ENCODE measurements at regions not wholly inside any gene's neighbourhood (a gene's known extent, or its start where the extent isn't known, plus 50 kb on each side); places are given as distances from the start of the nearest gene placed in this dataset.

- TF ChIP-seq CTCF (IDR thresholded peaks at IDR 0.05) (no peak), ATF6 (CRISPR knock-in tag; IDR thresholded peaks at IDR 0.05) (no peak), HMGXB4 (CRISPR knock-in tag; IDR thresholded peaks at IDR 0.05) (no peak), PRRX2 (CRISPR knock-in tag; IDR thresholded peaks at IDR 0.05) (no peak), ZMAT4 (CRISPR knock-in tag; IDR thresholded peaks at IDR 0.05) (no peak), ZNF416 (CRISPR knock-in tag; IDR thresholded peaks at IDR 0.05) (no peak), HMGA2 (CRISPR knock-in tag; IDR thresholded peaks at IDR 0.05) (no peak), EMX1 (CRISPR knock-in tag; IDR thresholded peaks at IDR 0.05) (no peak)
Observed at GRCh38 chr1:90200646-90201205, 205.8 kb downstream of the ZNF326 start (continued).

- DNase-seq (ENCODE audit: low spot score) (no peak), ATAC-seq (peak; percentile 60)
- Mint-ChIP-seq H3K36me3 (no peaks in the 10 kb centered on the region), H3K27ac (peak overlapping the region; percentile 67), H3K27me3 (ENCODE audit: low read depth) (no peaks in the 10 kb centered on the region; the same call in 1 of the 2 replicates), H3K9me3 (no peaks in the 10 kb centered on the region), H3K4me1 (peaks cover 18% of the 10 kb centered on the region), H3K4me3 (no peak overlapping the region)
- ChIA-PET POLR2A (no interaction called here), CTCF (interaction anchor here (1.5 kb wide), 1 partner anchor 60 kb away, joined by 3 read pairs; no protein-coding TSS in a partner anchor)
- TF ChIP-seq TCF7 (CRISPR knock-in tag; IDR thresholded peaks at IDR 0.05; ENCODE audit: low read depth) (no peak), ESRRA (CRISPR knock-in tag; IDR thresholded peaks at IDR 0.05; ENCODE audit: borderline replicate concordance) (no peak), ZNF671 (CRISPR knock-in tag; IDR thresholded peaks at IDR 0.05) (no peak), ZNF317 (CRISPR knock-in tag; IDR thresholded peaks at IDR 0.05; ENCODE audit: borderline replicate concordance, low read depth) (no peak), TEAD1 (CRISPR knock-in tag; IDR thresholded peaks at IDR 0.05) (no peak), E2F1 (CRISPR knock-in tag; IDR thresholded peaks at IDR 0.05) (no peak), HMGA2 (CRISPR knock-in tag; IDR thresholded peaks at IDR 0.05) (no peak), FOXP4 (CRISPR knock-in tag; IDR thresholded peaks at IDR 0.05) (no peak), CTCF (IDR thresholded peaks at IDR 0.05) (no peak), ZNF121 (CRISPR knock-in tag; IDR thresholded peaks at IDR 0.05) (no peak), USF1 (CRISPR knock-in tag; IDR thresholded peaks at IDR 0.05) (no peak), AFF4 (CRISPR knock-in tag; IDR thresholded peaks at IDR 0.05; ENCODE audit: borderline replicate concordance) (no peak)
Observed at GRCh38 chr1:90198616-90199332, 203.9 kb downstream of the ZNF326 start.

All from WTC11 (cell line).